ENCODE measurements at regions not wholly inside any gene's neighbourhood (a gene's known extent, or its start where the extent isn't known, plus 50 kb on each side); places are given as distances from the start of the nearest gene placed in this dataset.
"Not testable (repeated sequence)": the region's sequence is repeated elsewhere in the genome, so short reads cannot be mapped to it uniquely, and the experiment has no call there.

DNA sequence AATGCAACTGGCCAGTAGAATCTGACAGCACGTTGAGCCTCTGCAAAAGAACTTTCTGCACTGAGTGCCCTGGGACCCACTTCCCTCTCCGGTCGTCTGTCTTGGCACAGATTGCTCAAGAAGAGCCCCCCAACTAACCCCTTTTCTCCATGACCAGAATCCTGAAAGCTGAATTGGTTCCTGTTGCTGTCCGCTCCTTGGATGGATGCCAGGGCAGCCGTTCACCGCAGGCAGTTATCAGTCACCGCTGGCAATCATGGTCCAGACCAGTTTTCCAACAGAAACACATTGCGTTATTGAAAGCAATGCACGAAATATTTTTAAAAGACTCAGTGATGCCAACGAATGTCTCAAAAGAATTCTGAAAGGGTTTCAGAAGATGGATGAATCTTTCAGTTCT, 733.7 kb upstream of the FRG1 start:
- DNase-seq, result no peak

DNA sequence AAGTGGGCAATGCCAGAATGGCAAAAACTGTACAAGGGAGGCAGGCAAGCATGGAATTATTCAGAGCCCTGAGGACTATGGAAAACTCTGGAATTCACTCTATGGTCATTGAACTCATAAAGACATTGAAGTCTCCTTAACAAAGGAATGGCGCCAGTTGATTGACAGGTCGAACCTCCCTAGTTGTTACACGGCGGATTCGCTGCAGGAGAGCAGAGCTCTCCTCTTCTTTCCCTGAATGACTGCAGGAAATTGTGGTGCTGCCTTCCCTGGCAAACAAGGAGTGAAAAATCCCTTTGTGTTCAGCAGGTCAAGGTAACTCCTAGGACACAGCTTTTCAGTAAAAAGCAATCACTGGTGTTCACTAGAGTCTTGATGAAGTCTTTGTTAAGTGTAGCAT, 732.8 kb upstream of the FRG1 start:
- no peak for DNase-seq

DNA sequence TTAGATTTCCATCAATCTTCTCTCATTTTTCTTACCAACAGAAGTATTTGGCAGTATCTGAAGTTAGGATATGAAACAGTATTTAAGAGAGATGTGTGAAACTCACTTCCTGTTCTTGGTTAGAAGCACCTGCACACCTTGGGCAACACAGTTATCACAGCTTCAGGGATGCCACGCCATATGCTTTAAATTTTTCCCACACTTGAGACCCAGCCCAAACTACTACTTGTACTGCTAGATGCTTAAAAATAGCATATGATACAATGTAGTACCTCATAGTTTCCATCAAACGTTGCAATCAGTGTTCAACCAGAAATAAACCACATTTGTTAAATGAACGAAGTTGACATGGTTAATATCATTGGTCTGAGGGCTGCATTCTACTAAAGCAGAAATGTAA, 725.1 kb upstream of the FRG1 start:
- DNase-seq, result no peak

DNA sequence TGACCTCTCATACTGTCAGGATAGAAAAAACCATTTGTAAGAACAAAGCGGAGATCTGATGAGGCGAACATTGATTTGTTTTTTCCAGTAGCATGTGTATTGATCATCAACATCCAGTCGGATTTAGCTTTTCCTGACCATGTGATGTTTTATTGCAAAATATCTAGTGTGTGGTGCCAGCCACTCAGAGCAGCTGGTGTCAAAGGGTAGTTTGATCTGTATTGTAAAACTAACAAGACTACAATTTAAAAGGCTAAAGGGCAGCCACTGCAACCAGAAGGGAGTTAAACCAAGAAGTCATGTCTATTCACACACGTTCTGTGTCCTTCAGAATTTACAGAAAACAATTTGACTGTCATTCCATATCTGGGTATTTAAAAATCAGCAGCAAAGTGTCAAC, 719.0 kb upstream of the FRG1 start:
- no peak for DNase-seq

DNA sequence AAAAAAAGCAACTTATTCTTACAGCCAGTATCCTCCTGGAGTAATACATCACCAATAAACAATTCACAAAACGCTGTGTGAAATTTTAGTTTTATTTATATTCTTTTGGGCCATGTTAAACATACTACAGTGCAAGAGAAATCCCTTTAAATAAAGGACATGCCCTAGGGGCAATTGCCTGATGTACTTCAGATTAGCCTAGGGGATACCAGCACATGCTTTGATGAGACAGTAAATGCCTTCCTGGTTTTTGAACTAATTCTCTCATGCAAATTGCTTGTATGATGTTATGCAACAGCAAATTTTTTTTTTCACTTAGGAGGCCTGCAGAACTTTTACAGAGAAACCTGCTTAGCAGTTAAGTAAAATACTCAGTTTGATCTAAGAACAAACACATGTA, 711.9 kb upstream of the FRG1 start:
- no peak for DNase-seq

GRCh38 chr4:189232274-189232673, 708.4 kb upstream of the FRG1 start:
- no peak for DNase-seq

GRCh38 chr4:189233754-189234153, 706.9 kb upstream of the FRG1 start:
- not testable (repeated sequence) for DNase-seq

- DNase-seq, result not testable (repeated sequence)
These were observed 705.7 kb upstream of the FRG1 start for GRCh38 chr4:189234948-189235347.

DNA sequence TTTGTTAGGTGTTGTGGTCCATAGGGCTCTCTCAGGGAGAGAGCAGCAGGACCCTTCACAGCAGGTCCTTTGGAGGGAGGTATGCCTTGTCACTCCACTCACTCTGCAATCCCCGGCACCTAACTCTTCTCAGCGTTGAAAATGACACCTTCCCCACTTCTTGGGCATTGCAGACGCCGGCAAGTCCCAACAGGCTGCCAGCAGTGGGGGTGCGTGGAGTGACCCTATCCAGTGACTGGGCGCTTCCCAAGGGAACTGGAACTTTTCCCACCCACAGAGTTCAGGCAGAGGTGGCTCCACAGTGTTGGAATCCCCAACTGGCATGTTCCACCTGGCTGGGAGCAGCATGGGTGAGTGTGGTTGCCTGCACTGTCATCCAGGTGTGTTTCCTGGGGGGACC, 705.1 kb upstream of the FRG1 start:
- no peak for DNase-seq

DNA sequence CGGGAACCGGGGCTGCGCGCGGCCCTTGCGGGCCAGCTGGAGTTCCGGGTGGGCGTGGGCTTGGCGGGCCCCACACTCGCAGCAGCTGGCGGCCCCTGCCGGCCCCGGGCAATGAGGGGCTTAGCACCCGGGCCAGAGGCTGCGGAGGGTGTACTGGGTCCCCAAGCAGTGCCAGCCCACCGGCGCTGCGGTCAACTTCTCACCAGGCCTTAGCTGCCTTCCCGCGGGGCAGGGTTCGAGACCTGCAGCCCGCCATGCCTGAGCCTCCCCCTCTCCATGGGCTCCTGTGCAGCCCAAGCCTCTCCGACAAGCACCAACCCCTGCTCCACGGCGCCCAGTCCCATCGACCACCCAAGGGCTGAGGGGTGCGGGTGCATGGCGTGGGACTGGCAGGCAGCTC, 704.4 kb upstream of the FRG1 start:
- DNase-seq, result not testable (repeated sequence)

DNA sequence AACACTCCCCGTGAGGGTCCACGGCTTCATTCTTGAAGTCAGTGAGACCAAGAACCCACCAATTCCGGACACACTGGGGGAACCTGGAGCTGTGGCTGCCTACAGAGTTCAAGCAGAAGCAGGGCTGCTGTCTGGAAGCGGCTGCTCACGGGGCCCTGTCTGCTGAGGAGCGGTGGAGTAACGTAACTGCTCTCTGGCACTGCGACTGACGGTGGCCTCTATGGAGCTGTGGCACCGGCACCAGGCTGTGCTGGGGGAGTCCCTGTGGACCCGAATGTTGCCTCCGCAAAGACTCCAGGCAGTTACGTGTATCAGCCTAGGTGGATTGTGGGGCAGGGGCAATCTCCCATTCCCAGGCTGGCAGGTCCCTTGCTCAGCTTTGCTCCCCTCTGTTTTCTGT, 703.3 kb upstream of the FRG1 start:
- DNase-seq, result no peak

- no peak for DNase-seq
These were observed 685.0 kb upstream of the FRG1 start for GRCh38 chr4:189255636-189256035.

DNA sequence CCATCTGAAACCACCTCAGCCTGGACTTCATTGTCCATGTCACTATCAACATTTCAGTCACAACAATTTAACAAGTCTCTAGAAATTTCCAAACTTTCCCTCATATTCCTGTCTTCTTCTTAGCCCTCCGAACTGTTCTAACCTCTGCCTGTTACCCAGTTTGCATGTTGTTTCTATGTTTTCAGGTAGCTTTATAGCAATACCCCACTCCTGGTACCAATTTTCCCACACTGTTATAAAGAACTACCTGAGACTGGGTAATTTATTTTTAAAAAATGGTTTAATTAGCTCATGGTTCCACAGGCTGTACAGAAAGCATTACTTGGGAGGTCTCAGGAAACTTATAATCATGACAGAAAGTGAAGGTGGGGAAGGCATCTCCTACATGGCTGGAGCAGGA, 679.2 kb upstream of the FRG1 start:
- DNase-seq, result no peak

GRCh38 chr4:189265515-189265914, 675.2 kb upstream of the FRG1 start:
- no peak for DNase-seq

DNA sequence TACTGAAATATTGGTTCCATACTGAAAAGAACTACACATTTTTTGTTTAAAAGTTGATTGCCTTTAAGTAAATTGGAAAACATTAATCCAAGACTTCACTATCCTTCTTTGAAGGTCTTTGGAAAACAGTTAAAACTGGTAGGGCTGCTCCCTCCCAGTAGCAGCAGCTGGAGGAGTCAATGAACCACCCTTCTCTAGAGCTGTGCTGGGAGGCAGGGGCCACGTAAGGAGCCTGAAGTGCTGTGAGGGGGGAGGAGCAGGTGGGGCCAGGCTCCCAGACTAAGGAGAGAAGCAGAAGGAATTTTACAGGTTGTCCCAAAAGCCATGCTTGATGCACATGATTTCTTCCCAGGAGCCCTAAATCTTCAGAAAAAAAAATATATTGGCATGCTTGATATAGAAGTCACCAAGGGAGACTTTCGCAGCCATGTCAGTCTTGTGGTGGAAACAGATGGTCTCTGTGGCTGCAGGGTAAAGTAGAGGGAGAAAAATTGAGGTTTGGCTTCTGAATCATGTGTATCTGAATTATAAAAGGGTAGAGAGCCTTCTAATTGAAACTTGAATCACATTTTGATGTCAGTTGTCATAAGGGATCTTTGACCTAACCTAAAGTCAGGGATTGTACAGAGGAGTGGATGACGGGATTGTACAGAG, 673.2 kb upstream of the FRG1 start:
- no peak for DNase-seq

GRCh38 chr4:189278597-189279165, 662.0 kb upstream of the FRG1 start:
- no peak for DNase-seq

DNA sequence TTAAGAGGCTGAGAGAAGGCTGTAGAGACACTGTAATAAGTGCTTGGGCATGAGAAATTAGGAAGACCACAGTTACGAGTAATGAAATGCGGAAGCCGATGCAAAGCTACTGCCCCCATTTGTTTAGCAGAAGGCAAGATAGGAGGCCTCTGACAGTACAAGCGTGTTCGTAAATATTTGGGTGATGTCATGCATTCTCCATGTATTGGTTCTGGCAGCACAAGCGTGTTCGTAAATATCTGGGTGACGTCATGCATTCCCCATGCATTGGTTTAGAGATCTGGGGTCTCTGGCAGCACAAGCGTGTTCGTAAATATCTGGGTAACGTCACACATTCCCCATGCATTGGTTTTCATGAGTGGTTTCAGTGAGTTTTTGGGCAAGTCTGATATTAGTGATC, 661.5 kb upstream of the FRG1 start:
- DNase-seq, result no peak

- no peak for DNase-seq
These were observed 655.3 kb upstream of the FRG1 start for GRCh38 chr4:189285377-189285776.

DNA sequence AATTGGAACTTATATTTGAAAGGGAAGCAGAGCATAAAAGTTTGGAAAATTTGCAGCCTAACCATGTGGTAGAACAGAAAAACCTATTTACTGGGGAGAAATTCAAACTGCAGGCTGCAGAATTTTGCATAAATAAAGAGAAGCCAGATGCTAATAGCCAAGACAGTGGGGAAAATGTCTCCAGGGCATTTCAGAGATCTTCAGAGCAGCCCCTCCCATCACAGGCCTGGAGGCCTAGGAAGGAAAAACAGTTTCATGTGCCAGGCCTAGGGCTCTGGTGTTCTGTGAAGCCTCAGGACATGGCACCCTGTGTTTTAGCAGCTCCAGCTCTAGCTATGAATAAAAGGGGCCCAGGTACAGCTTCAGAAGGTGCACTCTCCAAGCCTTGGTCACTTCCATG, 648.7 kb upstream of the FRG1 start:
- DNase-seq, result no peak

DNA sequence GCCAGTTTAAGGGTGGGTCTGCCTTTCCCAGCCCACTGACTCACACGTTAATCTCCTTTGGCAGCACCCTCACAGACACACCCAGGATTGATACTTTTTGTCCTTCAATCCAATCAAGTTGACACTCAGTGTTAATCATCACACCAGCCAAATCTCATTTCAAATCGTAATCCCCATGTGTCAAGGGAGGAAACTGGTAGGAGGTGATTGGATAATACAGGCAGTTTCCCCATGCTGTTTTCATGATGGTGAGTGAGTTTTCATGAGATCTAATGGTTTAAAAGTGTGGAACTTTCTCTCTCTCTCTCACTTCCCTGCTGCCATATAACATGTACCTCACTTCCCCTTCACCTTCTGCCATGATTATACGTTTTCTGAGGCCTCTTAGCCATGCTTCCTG, 647.2 kb upstream of the FRG1 start:
- DNase-seq, result no peak

GRCh38 chr4:189294574-189294973, 646.1 kb upstream of the FRG1 start:
- DNase-seq, result no peak

DNA sequence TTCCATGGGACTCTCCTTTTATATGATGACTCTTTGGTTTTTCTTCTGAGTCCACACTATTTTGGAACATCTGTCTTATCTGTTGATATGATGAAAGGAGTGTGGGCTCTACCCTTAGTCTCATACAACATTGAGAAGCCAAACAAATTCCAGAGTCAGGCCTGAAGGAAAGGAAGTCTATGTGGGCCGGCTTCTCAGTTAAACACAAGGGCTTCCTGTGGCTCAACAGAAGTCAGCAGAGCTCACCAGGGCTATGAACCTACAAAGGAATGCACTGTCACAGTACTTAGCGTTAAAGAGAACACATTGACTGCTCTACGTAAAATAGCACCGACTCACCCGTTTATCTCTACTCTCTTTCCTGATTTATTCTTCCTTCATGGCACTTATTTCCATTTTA, 641.0 kb upstream of the FRG1 start:
- no peak for DNase-seq

GRCh38 chr4:189301692-189302091, 639.0 kb upstream of the FRG1 start:
- DNase-seq, result no peak

DNA sequence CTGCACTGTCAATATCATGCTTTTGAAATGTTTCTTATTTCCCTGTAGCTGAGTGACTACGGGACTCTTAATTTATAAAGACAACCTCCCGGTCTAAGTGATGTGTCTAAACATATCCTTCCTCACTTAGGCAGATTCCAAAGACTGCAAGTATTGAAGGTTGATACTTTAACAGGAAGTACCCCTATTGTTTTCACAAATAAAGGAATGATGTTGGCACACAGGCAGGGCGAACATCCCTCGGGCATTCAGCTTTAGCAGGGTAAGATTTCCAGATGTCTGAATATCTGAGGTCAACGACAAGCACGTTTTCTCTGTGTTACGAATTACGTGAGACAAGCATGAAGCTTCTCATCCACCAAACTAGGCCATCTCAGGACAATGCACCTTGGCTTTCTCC, 638.0 kb upstream of the FRG1 start:
- no peak for DNase-seq

- no peak for DNase-seq
These were observed 636.5 kb upstream of the FRG1 start for GRCh38 chr4:189304167-189304566.

All from NCI-H1694 treated with DMSO at 0.1 percent for 48 hours (cell line).